AG08396 (cell line): ENCODE measurements at regions not wholly inside any gene's neighbourhood (a gene's known extent, or its start where the extent isn't known, plus 50 kb on each side); places are given as distances from the start of the nearest gene placed in this dataset.

Experiments used
- DNase-seq: peaks from one replicate; pipeline ENCODE4 v3.0.0; 2012; ENCODE audit warnings: low spot score, mixed read lengths

GRCh38 chr1:192945390-192946130, 113.6 kb downstream of the UCHL5 start:
- no peak for DNase-seq

- DNase-seq: no peak
These were observed 109.4 kb downstream of the UCHL5 start for GRCh38 chr1:192949783-192950182.

- no peak for DNase-seq
These were observed 108.2 kb downstream of the UCHL5 start for GRCh38 chr1:192950926-192951325.

GRCh38 chr1:192951691-192952460, 107.3 kb downstream of the UCHL5 start:
- peak; percentile 45 for DNase-seq

- DNase-seq: no peak
These were observed 106.5 kb downstream of the UCHL5 start for GRCh38 chr1:192952646-192953045.

- DNase-seq: no peak
These were observed 104.4 kb downstream of the UCHL5 start for GRCh38 chr1:192954705-192955265.

GRCh38 chr1:192958350-192958749, 100.8 kb downstream of the UCHL5 start:
- DNase-seq: no peak

- no peak for DNase-seq
These were observed 100.3 kb downstream of the UCHL5 start for GRCh38 chr1:192958871-192959270.

- no peak for DNase-seq
These were observed 99.4 kb downstream of the UCHL5 start for GRCh38 chr1:192959657-192960186.
